ENCODE measurements at regions not wholly inside any gene's neighbourhood (a gene's known extent, or its start where the extent isn't known, plus 50 kb on each side); places are given as distances from the start of the nearest gene placed in this dataset.

DNA sequence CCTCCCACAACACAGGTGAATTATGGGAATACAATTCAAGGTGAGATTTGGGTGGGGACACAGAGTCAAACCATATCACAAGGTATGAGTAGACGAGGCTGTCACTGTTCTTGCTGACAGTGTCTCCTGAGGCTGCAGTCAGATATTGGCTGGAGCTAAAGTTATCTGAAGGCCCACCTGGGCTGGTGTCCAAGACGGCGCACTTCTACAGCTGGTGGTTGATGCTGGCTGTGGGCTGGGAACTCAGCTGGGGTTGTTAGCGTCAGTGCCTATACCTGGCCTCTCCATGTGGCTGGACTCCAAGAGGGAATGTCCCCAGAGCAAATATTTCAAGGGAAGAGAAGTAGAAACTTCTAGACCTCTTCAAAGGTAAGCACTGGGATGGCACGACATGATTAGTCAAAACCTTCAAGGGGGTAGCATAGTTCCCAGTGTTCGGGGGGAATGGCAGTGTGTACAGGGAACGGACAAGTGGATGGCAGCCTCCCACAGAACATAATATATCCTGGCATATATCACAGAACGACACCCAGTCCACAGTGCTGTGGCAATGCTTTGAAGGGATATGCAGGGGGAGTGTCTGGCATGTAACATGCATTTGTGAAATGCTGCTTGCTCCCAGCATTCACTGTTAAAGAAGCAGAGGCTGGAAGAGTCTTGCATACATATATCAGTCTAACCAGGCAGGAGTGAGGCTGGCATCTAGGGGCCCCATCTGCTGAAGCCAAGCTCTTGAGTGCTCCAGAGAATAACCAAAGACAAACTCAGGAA is 126.7 kb upstream of the RFLNA start:
- Histone ChIP-seq H3K4me3 (ENCODE audit: low read depth, low read length, poor library complexity, severe bottlenecking) (no peak overlapping the region), H3K79me2 (ENCODE audit: insufficient read depth, low read depth, low read length) (no peaks in the 10 kb centered on the region), H3K9me2 (ENCODE audit: insufficient read depth, low read length) (no peaks in the 10 kb centered on the region), H3K9me3 (ENCODE audit: low read length) (no peaks in the 10 kb centered on the region), H3K36me3 (ENCODE audit: insufficient read depth, low read length) (no peaks in the 10 kb centered on the region), H3K27ac (ENCODE audit: low read depth, low read length, poor library complexity, severe bottlenecking) (no peak overlapping the region), H3K4me1 (ENCODE audit: insufficient read depth, low read length, poor library complexity, severe bottlenecking) (no peaks in the 10 kb centered on the region), H3K4me2 (ENCODE audit: low read length) (no peak overlapping the region), H2AFZ (ENCODE audit: low read length) (no peak overlapping the region), H4K20me1 (ENCODE audit: insufficient read depth, low read length) (no peaks in the 10 kb centered on the region)
- intact Hi-C loops (cut with micrococcal nuclease; ENCODE audit: unreplicated experiment) = no loop called here
- ChIA-PET POLR2A (no interaction called here), CTCF (ENCODE audit: unreplicated experiment) (no interaction called here)
- TF ChIP-seq EZH2phosphoT487 (IDR thresholded peaks at IDR 0.05; ENCODE audit: borderline replicate concordance, low read depth, low read length) = no peak
- TF ChIP-seq, protein P1, sequence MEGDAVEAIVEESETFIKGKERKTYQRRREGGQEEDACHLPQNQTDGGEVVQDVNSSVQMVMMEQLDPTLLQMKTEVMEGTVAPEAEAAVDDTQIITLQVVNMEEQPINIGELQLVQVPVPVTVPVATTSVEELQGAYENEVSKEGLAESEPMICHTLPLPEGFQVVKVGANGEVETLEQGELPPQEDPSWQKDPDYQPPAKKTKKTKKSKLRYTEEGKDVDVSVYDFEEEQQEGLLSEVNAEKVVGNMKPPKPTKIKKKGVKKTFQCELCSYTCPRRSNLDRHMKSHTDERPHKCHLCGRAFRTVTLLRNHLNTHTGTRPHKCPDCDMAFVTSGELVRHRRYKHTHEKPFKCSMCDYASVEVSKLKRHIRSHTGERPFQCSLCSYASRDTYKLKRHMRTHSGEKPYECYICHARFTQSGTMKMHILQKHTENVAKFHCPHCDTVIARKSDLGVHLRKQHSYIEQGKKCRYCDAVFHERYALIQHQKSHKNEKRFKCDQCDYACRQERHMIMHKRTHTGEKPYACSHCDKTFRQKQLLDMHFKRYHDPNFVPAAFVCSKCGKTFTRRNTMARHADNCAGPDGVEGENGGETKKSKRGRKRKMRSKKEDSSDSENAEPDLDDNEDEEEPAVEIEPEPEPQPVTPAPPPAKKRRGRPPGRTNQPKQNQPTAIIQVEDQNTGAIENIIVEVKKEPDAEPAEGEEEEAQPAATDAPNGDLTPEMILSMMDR (conservative IDR thresholded peaks at IDR 0.05; ENCODE audit: low read length) = no peak
- BruUV-seq (replicated peaks) = no TSS peak
- no peak for DNase-seq (ENCODE audit: low spot score)

DNA sequence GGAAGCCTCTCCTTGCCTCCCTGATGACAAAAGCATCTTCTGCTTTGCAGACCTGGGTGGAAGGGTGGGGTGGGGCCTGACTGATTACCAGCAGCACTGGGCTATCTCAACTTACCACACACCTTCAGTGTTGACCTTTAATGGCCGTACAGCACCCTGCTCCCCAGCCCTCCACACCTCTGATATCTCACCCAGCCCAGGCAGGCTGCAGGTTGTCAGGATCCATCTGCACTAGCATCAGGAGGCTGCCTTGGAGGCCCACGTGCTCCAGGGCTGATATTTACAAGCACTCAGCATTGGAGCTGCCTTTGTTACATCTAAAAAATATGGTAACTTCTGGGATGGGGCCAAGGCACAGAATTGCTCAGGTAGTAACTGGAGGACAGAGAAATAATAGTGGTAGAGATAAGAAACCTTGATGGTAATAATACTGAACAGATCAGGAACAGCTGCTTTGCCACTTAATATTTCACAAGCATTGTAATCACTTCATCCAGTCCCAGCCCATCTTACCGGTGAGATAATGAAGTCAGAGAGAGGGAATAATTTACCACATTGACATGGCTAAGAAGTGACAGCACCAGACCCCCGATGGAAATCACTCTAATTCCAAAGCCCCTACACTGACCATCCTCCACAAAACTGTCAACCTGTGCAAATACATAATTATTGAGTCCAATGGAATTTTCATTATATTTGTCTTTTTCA is 125.2 kb upstream of the RFLNA start:
- no peak for DNase-seq (ENCODE audit: low spot score)
- H3K4me3 ChIP-seq (ENCODE audit: low read depth, low read length, poor library complexity, severe bottlenecking) = no peak overlapping the region
- H3K36me3 ChIP-seq (ENCODE audit: insufficient read depth, low read length) = no peaks in the 10 kb centered on the region
- H3K79me2 ChIP-seq (ENCODE audit: insufficient read depth, low read depth, low read length) = no peaks in the 10 kb centered on the region
- H3K27ac ChIP-seq (ENCODE audit: low read depth, low read length, poor library complexity, severe bottlenecking) = no peak overlapping the region
- intact Hi-C loops (cut with micrococcal nuclease; ENCODE audit: unreplicated experiment) = no loop called here
- H2AFZ ChIP-seq (ENCODE audit: low read length) = no peak overlapping the region
- H3K9me3 ChIP-seq (ENCODE audit: low read length) = no peaks in the 10 kb centered on the region
- ChIA-PET POLR2A (interaction anchor here (0.6 kb wide), 1 partner anchor 257 kb away, joined by 3 read pairs; no protein-coding TSS in a partner anchor), CTCF (ENCODE audit: unreplicated experiment) (no interaction called here)
- no peaks in the 10 kb centered on the region for H3K4me1 ChIP-seq (ENCODE audit: insufficient read depth, low read length, poor library complexity, severe bottlenecking)
- BruUV-seq (replicated peaks) = no TSS peak
- no peak overlapping the region for H3K4me2 ChIP-seq (ENCODE audit: low read length)
- no peaks in the 10 kb centered on the region for H3K9me2 ChIP-seq (ENCODE audit: insufficient read depth, low read length)
- H4K20me1 ChIP-seq (ENCODE audit: insufficient read depth, low read length) = no peaks in the 10 kb centered on the region
- TF ChIP-seq, protein P1 (conservative IDR thresholded peaks at IDR 0.05; ENCODE audit: low read length) = no peak

DNA sequence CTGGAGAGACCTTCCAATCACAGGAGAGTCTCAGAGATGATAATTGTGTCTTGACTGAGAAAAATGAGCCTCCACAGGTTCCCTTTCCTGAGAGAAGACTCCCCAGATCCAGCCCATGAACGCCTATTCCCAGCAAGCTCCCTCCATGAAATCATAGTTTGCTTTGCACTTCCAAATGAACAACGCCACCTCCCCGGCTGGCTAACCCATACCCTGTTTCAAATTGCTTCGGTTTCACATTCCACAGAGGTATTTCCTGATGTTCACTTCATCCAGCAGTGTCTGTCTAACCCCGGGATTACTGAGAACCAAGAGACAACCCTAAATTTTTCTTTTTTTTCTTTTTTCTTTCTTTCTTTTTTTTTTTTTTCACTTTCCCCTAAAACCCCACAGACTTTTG is 124.1 kb upstream of the RFLNA start:
- CTCF ChIA-PET (ENCODE audit: unreplicated experiment) = no interaction called here
- no TSS peak for BruUV-seq (replicated peaks)
- intact Hi-C loops (cut with micrococcal nuclease; ENCODE audit: unreplicated experiment) = no loop called here
- Histone ChIP-seq H3K4me1 (ENCODE audit: insufficient read depth, low read length, poor library complexity, severe bottlenecking) (no peaks in the 10 kb centered on the region), H3K36me3 (ENCODE audit: insufficient read depth, low read length) (no peaks in the 10 kb centered on the region), H3K9me2 (ENCODE audit: insufficient read depth, low read length) (no peaks in the 10 kb centered on the region), H3K4me3 (ENCODE audit: low read depth, low read length, poor library complexity, severe bottlenecking) (no peak overlapping the region), H2AFZ (ENCODE audit: low read length) (no peak overlapping the region), H3K27ac (ENCODE audit: low read depth, low read length, poor library complexity, severe bottlenecking) (no peak overlapping the region), H3K9me3 (ENCODE audit: low read length) (no peaks in the 10 kb centered on the region), H4K20me1 (ENCODE audit: insufficient read depth, low read length) (no peaks in the 10 kb centered on the region), H3K79me2 (ENCODE audit: insufficient read depth, low read depth, low read length) (no peaks in the 10 kb centered on the region), H3K4me2 (ENCODE audit: low read length) (no peak overlapping the region)
- TF ChIP-seq, protein P1 (conservative IDR thresholded peaks at IDR 0.05; ENCODE audit: low read length) = no peak
- TF ChIP-seq EZH2phosphoT487 (IDR thresholded peaks at IDR 0.05; ENCODE audit: borderline replicate concordance, low read depth, low read length) = no peak
- POLR2A ChIA-PET = no interaction called here
- DNase-seq (ENCODE audit: low spot score) = no peak
